A673 (cell line): ENCODE measurements at regions not wholly inside any gene's neighbourhood (a gene's known extent, or its start where the extent isn't known, plus 50 kb on each side); places are given as distances from the start of the nearest gene placed in this dataset.

Experiments used
- BruUV-seq: library from RNA; stranded (reverse); fragments of 400-500 nt; replicated peaks from 2 replicates; lab custom pipeline; 2021; lab: Mats Ljungman, UMichigan
- CTCF ChIA-PET: fragments of 300-600 bp; sonication (Branson Sonifier 250); formaldehyde crosslinking; loops from one replicate; lab custom pipeline; 2022; ENCODE audit warnings: antibody characterized with exemption; lab: Charles Lee
- POLR2A ChIA-PET: fragments of 300-600 bp; sonication (Branson Sonifier 250); formaldehyde crosslinking; loops from one replicate; lab custom pipeline; 2022; ENCODE audit warnings: antibody characterized with exemption; ENCODE audit not compliant: low non-redundant PET; lab: Charles Lee
- DNase-seq: peaks from one replicate; pipeline ENCODE4 v3.0.0-alpha.2; 2015; ENCODE audit warnings: low spot score
- H3K27ac ChIP-seq: fragments of 200-600 bp; sonication (generic); 2 replicates; pipeline ENCODE4 v1.5.1; 2016; ENCODE audit warnings: mixed run types, low read depth, mild to moderate bottlenecking, mixed read lengths, antibody characterized with exemption, low read length; ENCODE audit not compliant: poor library complexity, severe bottlenecking
- H3K27me3 ChIP-seq: fragments of 200-600 bp; sonication (generic); replicated peaks from 2 replicates; pipeline ENCODE4 v1.6.1; 2017; ENCODE audit warnings: mixed run types, low read depth, mild to moderate bottlenecking, mixed read lengths, antibody characterized with exemption, low read length; ENCODE audit not compliant: insufficient read depth, poor library complexity
- H3K36me3 ChIP-seq: fragments of 200-600 bp; sonication (generic); 2 replicates; pipeline ENCODE4 v1.6.1; 2016; ENCODE audit warnings: mixed run types, mild to moderate bottlenecking, mixed read lengths, antibody characterized with exemption, low read length; ENCODE audit not compliant: insufficient read depth, poor library complexity, severe bottlenecking
- H3K4me1 ChIP-seq: fragments of 200-600 bp; sonication (generic); 2 replicates; pipeline ENCODE4 v1.6.1; 2017; ENCODE audit warnings: mixed run types, mild to moderate bottlenecking, mixed read lengths, antibody characterized with exemption, low read length; ENCODE audit not compliant: insufficient read depth, poor library complexity, severe bottlenecking
- H3K4me3 ChIP-seq: fragments of 200-600 bp; sonication (generic); 2 replicates; pipeline ENCODE4 v1.5.1; 2016; ENCODE audit warnings: low read depth, mixed run types, mild to moderate bottlenecking, mixed read lengths, low read length; ENCODE audit not compliant: poor library complexity, severe bottlenecking
- H3K9me3 ChIP-seq: fragments of 200-600 bp; sonication (generic); 2 replicates; pipeline ENCODE4 v1.6.1; 2016; ENCODE audit warnings: mixed run types, low read depth, mild to moderate bottlenecking, mixed read lengths, antibody characterized with exemption, low read length; ENCODE audit not compliant: poor library complexity, severe bottlenecking
- CTCF ChIP-seq: fragments of 300-800, 200-600 bp; sonication (generic); conservative IDR thresholded peaks from 2 replicates; pipeline ENCODE4 v1.5.1; 2017; ENCODE audit warnings: low read depth, mild to moderate bottlenecking, antibody characterized with exemption, low read length, moderate library complexity, mixed read lengths
- EZH2 ChIP-seq: fragments of 200-600 bp; sonication (generic); IDR thresholded peaks from 2 replicates; pipeline ENCODE4 v1.6.1; 2017; ENCODE audit warnings: borderline replicate concordance, low read depth, mild to moderate bottlenecking, mixed read lengths, antibody characterized with exemption, low read length; ENCODE audit not compliant: poor library complexity, severe bottlenecking
- intact Hi-C: fragments of 100-400 bp; cut with micrococcal nuclease; formaldehyde crosslinking; loops from one replicate; pipeline ENCODE4 v1.10.0; 2022; ENCODE audit not compliant: unreplicated experiment

GRCh38 chr3:34727700-34728099, 911.6 kb upstream of the ARPP21 start:
- no TSS peak for BruUV-seq
- Histone ChIP-seq H3K9me3 (no peaks in the 10 kb centered on the region), H3K27ac (no peak overlapping the region), H3K4me1 (no peaks in the 10 kb centered on the region), H3K27me3 (no peaks in the 10 kb centered on the region), H3K36me3 (no peaks in the 10 kb centered on the region), H3K4me3 (no peak overlapping the region)
- CTCF ChIA-PET, result no interaction called here
- TF ChIP-seq CTCF, result no peak
- TF ChIP-seq EZH2, result no peak
- intact Hi-C loops, result no loop called here
- POLR2A ChIA-PET, result no interaction called here
- no peak for DNase-seq

- CTCF ChIA-PET, result no interaction called here
- H3K27ac ChIP-seq, result no peak overlapping the region
- DNase-seq, result no peak
- H3K4me3 ChIP-seq, result no peak overlapping the region
- H3K4me1 ChIP-seq, result no peaks in the 10 kb centered on the region
- POLR2A ChIA-PET, result no interaction called here
- H3K36me3 ChIP-seq, result no peaks in the 10 kb centered on the region
- TF ChIP-seq EZH2, result no peak
- TF ChIP-seq CTCF, result no peak
- BruUV-seq, result no TSS peak
- H3K9me3 ChIP-seq, result no peaks in the 10 kb centered on the region
- intact Hi-C loops, result no loop called here
- H3K27me3 ChIP-seq, result no peaks in the 10 kb centered on the region
Measured at GRCh38 chr3:34742151-34742550, 897.2 kb upstream of the ARPP21 start.

GRCh38 chr3:34758630-34759261, 880.6 kb upstream of the ARPP21 start:
- BruUV-seq, result no TSS peak
- ChIA-PET POLR2A (no interaction called here), CTCF (no interaction called here)
- Histone ChIP-seq H3K4me3 (no peak overlapping the region), H3K4me1 (no peaks in the 10 kb centered on the region), H3K27ac (no peak overlapping the region), H3K9me3 (no peaks in the 10 kb centered on the region), H3K27me3 (no peaks in the 10 kb centered on the region), H3K36me3 (no peaks in the 10 kb centered on the region)
- intact Hi-C loops, result no loop called here
- TF ChIP-seq CTCF (no peak), EZH2 (no peak)
- DNase-seq, result no peak
